Right cardiac atrium (tissue), 5 donors: ENCODE measurements at regions not wholly inside any gene's neighbourhood (a gene's known extent, or its start where the extent isn't known, plus 50 kb on each side); places are given as distances from the start of the nearest gene placed in this dataset.

Source experiments
- ATAC-seq, 2 donors: fragments of 200-7000 bp; cut with Tn5 transposase; one replicate each; pipeline versions ENCODE4 v1.8.0 to v1.9.1; 2020; ENCODE audit warnings: moderate library complexity in 2 of 2, mild to moderate bottlenecking in 1 of 2
- DNase-seq, 3 donors: peaks; one replicate each; pipeline ENCODE4 v3.0.0-alpha.2; 2020
- H3K27ac ChIP-seq: one replicate; pipeline ENCODE4 v1.5.1; 2013; ENCODE audit warnings: mild to moderate bottlenecking, low read length, control low read depth, moderate library complexity
- H3K27me3 ChIP-seq: one replicate; pipeline ENCODE4 v1.6.1; 2013; ENCODE audit not compliant: control insufficient read depth, insufficient read depth
- H3K4me1 ChIP-seq: one replicate; pipeline ENCODE4 v1.6.1; 2013; ENCODE audit warnings: low read length; ENCODE audit not compliant: control insufficient read depth, insufficient read depth
- H3K4me3 ChIP-seq: one replicate; pipeline ENCODE4 v1.5.1; 2013; ENCODE audit warnings: low read length, control low read depth
- H3K9me3 ChIP-seq: one replicate; pipeline ENCODE4 v1.6.1; 2013; ENCODE audit warnings: low read length; ENCODE audit not compliant: control insufficient read depth
- WGBS: extraction: QIAGEN DNeasy Blood & Tissue Kit; methylation state at CpG from one replicate; pipeline ENCODE4 v1.1.7; 2013; 5-methylcytosine and 5-hydroxymethylcytosine counted together
- intact Hi-C, 4 donors: fragments of 100-400 bp; cut with DNase I; formaldehyde crosslinking; loops; one replicate each; pipeline versions ENCODE4 v1.11.0 to v1.14.0; 2022 to 2023
- donor health status: healthy with polysubstance abuse.
- donor health status: DM: no; HTN: yes; CAD: no.
- donor health status: DM: no; HTN: no; CAD: no.
- donor health status: DM: no; HTN: yes; CAD: no; lungs with severe emphysema.
- donor health status: DM: yes; HTN: yes; CAD: no.

- Histone ChIP-seq H3K4me3 (no peak overlapping the region), H3K9me3 (no peaks in the 10 kb centered on the region), H3K4me1 (no peaks in the 10 kb centered on the region), H3K27me3 (no peaks in the 10 kb centered on the region), H3K27ac (peak overlapping the region; percentile 13)
- WGBS: 84% methylated on average over 6 of the region's 6 CpGs
- ATAC-seq: no peak
- no peak for DNase-seq
- intact Hi-C loops: no loop called here
Measured at GRCh38 chr12:88310666-88311065, 168.6 kb downstream of the TMTC3 start.

GRCh38 chr12:88313554-88313953 lies 171.4 kb downstream of the TMTC3 start:
- no peaks in the 10 kb centered on the region for H3K9me3 ChIP-seq
- ATAC-seq (no peak), DNase-seq (no peak)
- 84% methylated on average over 1 of the region's 1 CpG for WGBS
- no peaks in the 10 kb centered on the region for H3K27me3 ChIP-seq
- no peaks in the 10 kb centered on the region for H3K4me1 ChIP-seq
- H3K27ac ChIP-seq: no peak overlapping the region
- no peak overlapping the region for H3K4me3 ChIP-seq
- intact Hi-C loops: no loop called here

GRCh38 chr12:88314706-88315105 lies 172.6 kb downstream of the TMTC3 start:
- Histone ChIP-seq H3K9me3 (no peaks in the 10 kb centered on the region), H3K27ac (no peak overlapping the region), H3K4me3 (no peak overlapping the region), H3K27me3 (no peaks in the 10 kb centered on the region), H3K4me1 (no peaks in the 10 kb centered on the region)
- ATAC-seq (no peak), DNase-seq (no peak)
- WGBS: 95% methylated on average over 4 of the region's 4 CpGs
- intact Hi-C loops: no loop called here

- H3K9me3 ChIP-seq: no peaks in the 10 kb centered on the region
- ATAC-seq: no peak
- H3K27me3 ChIP-seq: no peaks in the 10 kb centered on the region
- no peak overlapping the region for H3K4me3 ChIP-seq
- no peaks in the 10 kb centered on the region for H3K4me1 ChIP-seq
- intact Hi-C loops: no loop called here
- no peak for DNase-seq
- H3K27ac ChIP-seq: no peak overlapping the region
- WGBS: 95% methylated on average over 2 of the region's 2 CpGs
Measured at GRCh38 chr12:88318726-88319125, 176.6 kb downstream of the TMTC3 start.

- intact Hi-C loops: no loop called here
- Histone ChIP-seq H3K4me3 (no peak overlapping the region), H3K27ac (peak overlapping the region; percentile 86), H3K9me3 (no peaks in the 10 kb centered on the region), H3K27me3 (no peaks in the 10 kb centered on the region), H3K4me1 (no peaks in the 10 kb centered on the region)
- no peak for DNase-seq
- ATAC-seq: peak; percentile 21 to 48
- WGBS: 52% methylated on average over 1 of the region's 1 CpG
Measured at GRCh38 chr12:88325076-88325815, 183.1 kb downstream of the TMTC3 start.

GRCh38 chr12:88325816-88326189 lies 183.7 kb downstream of the TMTC3 start:
- peak in 1 of 3 donors; percentile 38 for DNase-seq
- no peaks in the 10 kb centered on the region for H3K9me3 ChIP-seq
- WGBS: 39% methylated on average over 4 of the region's 4 CpGs
- H3K4me1 ChIP-seq: no peaks in the 10 kb centered on the region
- H3K27ac ChIP-seq: no peak overlapping the region
- no peaks in the 10 kb centered on the region for H3K27me3 ChIP-seq
- intact Hi-C loops: no loop called here
- H3K4me3 ChIP-seq: no peak overlapping the region
- ATAC-seq: peak in 1 of 2 donors; percentile 52

- intact Hi-C loops: no loop called here
- Histone ChIP-seq H3K4me3 (no peak overlapping the region), H3K27ac (no peak overlapping the region), H3K4me1 (no peaks in the 10 kb centered on the region), H3K27me3 (no peaks in the 10 kb centered on the region), H3K9me3 (no peaks in the 10 kb centered on the region)
- ATAC-seq (no peak), DNase-seq (no peak)
- 70% methylated on average over 1 of the region's 1 CpG for WGBS
Measured at GRCh38 chr12:88327276-88327675, 185.2 kb downstream of the TMTC3 start.

- Histone ChIP-seq H3K27ac (no peak overlapping the region), H3K27me3 (no peaks in the 10 kb centered on the region), H3K9me3 (no peaks in the 10 kb centered on the region), H3K4me3 (no peak overlapping the region), H3K4me1 (no peaks in the 10 kb centered on the region)
- ATAC-seq: no peak
- intact Hi-C loops: no loop called here
- whole genome bisulfite sequencing: 81% methylated on average over 3 of the region's 3 CpGs
- no peak for DNase-seq
Measured at GRCh38 chr12:88328090-88328489, 186.0 kb downstream of the TMTC3 start.

- H3K4me1 ChIP-seq: no peaks in the 10 kb centered on the region
- DNase-seq (no peak), ATAC-seq (no peak)
- no peak overlapping the region for H3K27ac ChIP-seq
- H3K9me3 ChIP-seq: no peaks in the 10 kb centered on the region
- intact Hi-C loops: no loop called here
- no peaks in the 10 kb centered on the region for H3K27me3 ChIP-seq
- no peak overlapping the region for H3K4me3 ChIP-seq
Measured at GRCh38 chr12:88329833-88330232, 187.7 kb downstream of the TMTC3 start.

GRCh38 chr12:88334271-88334670 lies 192.2 kb downstream of the TMTC3 start:
- DNase-seq (no peak), ATAC-seq (no peak)
- Histone ChIP-seq H3K4me1 (no peaks in the 10 kb centered on the region), H3K4me3 (no peak overlapping the region), H3K27ac (no peak overlapping the region), H3K27me3 (no peaks in the 10 kb centered on the region), H3K9me3 (no peaks in the 10 kb centered on the region)
- intact Hi-C loops: no loop called here
- 75% methylated on average over 3 of the region's 3 CpGs for WGBS

GRCh38 chr12:88336076-88336739 lies 194.1 kb downstream of the TMTC3 start:
- H3K9me3 ChIP-seq: no peaks in the 10 kb centered on the region
- ATAC-seq (no peak), DNase-seq (no peak)
- H3K4me3 ChIP-seq: no peak overlapping the region
- no peak overlapping the region for H3K27ac ChIP-seq
- H3K27me3 ChIP-seq: no peaks in the 10 kb centered on the region
- H3K4me1 ChIP-seq: no peaks in the 10 kb centered on the region
- intact Hi-C loops: no loop called here
- 58% methylated on average over 8 of the region's 8 CpGs for WGBS
